ACC112 (cell line): ENCODE measurements at regions not wholly inside any gene's neighbourhood (a gene's known extent, or its start where the extent isn't known, plus 50 kb on each side); places are given as distances from the start of the nearest gene placed in this dataset.

Experiments used
- H2AFZ ChIP-seq: fragments of 200-600 bp; sonication (generic); one replicate; pipeline ENCODE4 v1.6.0; 2017; ENCODE audit warnings: antibody characterized with exemption, low read length; ENCODE audit not compliant: unreplicated experiment
- H3K27ac ChIP-seq: fragments of 200-600 bp; sonication (generic); 2 replicates; pipeline ENCODE4 v1.5.1; 2014; ENCODE audit warnings: low read depth, mild to moderate bottlenecking, antibody characterized with exemption, low read length, moderate library complexity
- H3K27me3 ChIP-seq: fragments of 200-600 bp; sonication (generic); 2 replicates; pipeline ENCODE4 v1.6.1; 2014; ENCODE audit warnings: mild to moderate bottlenecking, antibody characterized with exemption, low read length, moderate library complexity, mixed read lengths; ENCODE audit not compliant: insufficient read depth
- H3K36me3 ChIP-seq: fragments of 200-600 bp; sonication (generic); 2 replicates; pipeline ENCODE4 v1.6.1; 2016; ENCODE audit warnings: mild to moderate bottlenecking, antibody characterized with exemption, low read length, moderate library complexity, mixed read lengths; ENCODE audit not compliant: insufficient read depth
- H3K4me1 ChIP-seq: fragments of 200-600 bp; sonication (generic); one replicate; pipeline ENCODE4 v1.6.1; 2016; ENCODE audit warnings: low read length, mixed read lengths; ENCODE audit not compliant: insufficient read depth, unreplicated experiment, control insufficient read depth
- H3K4me3 ChIP-seq: fragments of 200-600 bp; sonication (generic); 2 replicates; pipeline ENCODE4 v1.5.1; 2014; ENCODE audit warnings: mild to moderate bottlenecking, low read depth, low read length
- H3K79me2 ChIP-seq: fragments of 200-600 bp; sonication (generic); one replicate; pipeline ENCODE4 v1.6.0; 2016; ENCODE audit warnings: low read length; ENCODE audit not compliant: control insufficient read depth, unreplicated experiment, insufficient read depth

DNA sequence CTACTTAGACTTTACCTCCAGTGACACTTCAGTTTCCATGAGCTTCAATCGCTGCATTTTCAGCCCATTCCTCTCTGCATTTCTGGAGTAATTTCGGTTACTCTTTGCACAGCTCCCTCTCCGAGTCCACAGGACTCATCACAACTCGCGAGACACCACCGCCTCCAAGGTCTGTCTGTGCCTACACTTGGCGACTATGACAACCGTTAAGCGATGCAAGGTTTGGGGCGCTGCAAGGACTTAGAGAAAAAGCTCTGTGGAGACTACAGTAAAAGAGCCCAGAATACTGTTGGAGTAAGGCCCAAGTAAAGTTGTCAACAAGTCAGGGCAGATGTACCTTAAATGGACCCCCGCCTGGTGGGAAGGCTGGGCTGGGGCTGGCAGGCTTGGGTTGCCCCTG lies 95.7 kb upstream of the RPS6KA2 start:
- no peaks in the 10 kb centered on the region for H3K36me3 ChIP-seq
- H3K27ac ChIP-seq = no peak overlapping the region
- H3K79me2 ChIP-seq = no peaks in the 10 kb centered on the region
- no peaks in the 10 kb centered on the region for H3K4me1 ChIP-seq
- peaks cover 53% of the 10 kb centered on the region for H3K27me3 ChIP-seq
- H2AFZ ChIP-seq = no peak overlapping the region
- H3K4me3 ChIP-seq = no peak overlapping the region

- H3K27ac ChIP-seq = no peak overlapping the region
- no peak overlapping the region for H2AFZ ChIP-seq
- no peaks in the 10 kb centered on the region for H3K79me2 ChIP-seq
- H3K36me3 ChIP-seq = no peaks in the 10 kb centered on the region
- no peak overlapping the region for H3K4me3 ChIP-seq
- H3K4me1 ChIP-seq = no peaks in the 10 kb centered on the region
- peaks cover 60% of the 10 kb centered on the region for H3K27me3 ChIP-seq
Measured at GRCh38 chr6:166721576-166721975, 94.5 kb upstream of the RPS6KA2 start.

GRCh38 chr6:166720856-166721255 lies 93.8 kb upstream of the RPS6KA2 start:
- Histone ChIP-seq H3K4me3 (no peak overlapping the region), H3K27me3 (peaks cover 54% of the 10 kb centered on the region), H3K4me1 (no peaks in the 10 kb centered on the region), H3K36me3 (no peaks in the 10 kb centered on the region), H2AFZ (no peak overlapping the region), H3K27ac (no peak overlapping the region), H3K79me2 (no peaks in the 10 kb centered on the region)

DNA sequence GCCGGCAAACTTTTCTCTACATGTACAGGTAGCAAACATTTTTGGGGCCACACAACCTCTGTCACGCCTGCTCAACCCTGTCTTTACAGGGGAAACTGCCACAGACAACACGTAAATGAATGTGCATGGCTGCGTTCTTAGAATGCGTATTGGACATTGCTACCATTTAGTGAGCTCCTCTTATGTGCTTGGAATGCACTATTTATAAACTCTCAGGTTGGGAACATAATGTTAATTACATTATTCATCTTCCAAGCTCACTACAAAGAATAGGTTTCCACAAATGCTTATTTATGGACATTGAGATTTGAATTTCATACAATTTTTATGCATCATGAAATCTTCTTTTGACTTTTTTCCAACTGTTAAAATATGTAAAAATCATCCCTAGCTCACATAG lies 92.0 kb upstream of the RPS6KA2 start:
- Histone ChIP-seq H3K27ac (no peak overlapping the region), H3K36me3 (no peaks in the 10 kb centered on the region), H3K4me1 (no peaks in the 10 kb centered on the region), H3K27me3 (peaks cover 54% of the 10 kb centered on the region), H3K79me2 (no peaks in the 10 kb centered on the region), H3K4me3 (no peak overlapping the region), H2AFZ (no peak overlapping the region)

- H2AFZ ChIP-seq = no peak overlapping the region
- H3K4me1 ChIP-seq = no peaks in the 10 kb centered on the region
- no peak overlapping the region for H3K4me3 ChIP-seq
- H3K27me3 ChIP-seq = peaks cover 54% of the 10 kb centered on the region
- H3K36me3 ChIP-seq = no peaks in the 10 kb centered on the region
- no peaks in the 10 kb centered on the region for H3K79me2 ChIP-seq
- H3K27ac ChIP-seq = no peak overlapping the region
Measured at GRCh38 chr6:166718516-166718915, 91.5 kb upstream of the RPS6KA2 start.

DNA sequence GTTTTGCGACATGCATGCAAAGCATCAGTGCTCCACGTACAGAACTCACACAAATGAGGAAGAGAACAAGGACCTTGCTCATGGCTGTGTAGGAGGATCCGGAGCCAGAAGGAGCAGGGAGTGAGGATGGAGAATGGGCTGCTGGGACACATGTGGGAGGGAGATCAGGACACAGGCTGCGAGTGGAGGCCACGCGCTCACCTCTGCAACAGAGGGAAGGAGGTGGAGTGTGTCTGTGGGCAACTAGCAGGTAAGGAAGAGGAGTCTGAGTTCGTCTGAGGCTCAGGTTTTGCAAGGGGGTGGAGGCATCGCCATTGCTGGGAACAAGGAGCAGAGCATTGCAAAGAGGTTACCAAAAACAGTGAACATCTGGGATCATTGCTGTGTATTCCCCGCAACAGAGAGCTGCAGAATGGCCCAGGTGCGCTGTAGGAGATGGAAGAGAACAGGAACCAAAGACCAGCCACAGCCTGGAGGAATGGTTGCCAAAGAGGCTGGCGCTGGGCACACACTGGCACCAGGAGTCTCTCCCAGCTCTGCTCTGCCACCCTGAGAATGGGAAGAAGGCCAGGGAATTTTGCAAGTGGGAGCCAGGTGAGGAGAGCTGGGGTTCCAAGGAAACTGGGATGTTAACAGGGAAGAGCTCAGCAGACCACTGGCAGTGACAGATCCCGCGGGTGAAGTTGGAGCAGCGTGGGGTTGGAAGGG lies 90.0 kb upstream of the RPS6KA2 start:
- H3K27ac ChIP-seq = no peak overlapping the region
- H3K36me3 ChIP-seq = no peaks in the 10 kb centered on the region
- no peaks in the 10 kb centered on the region for H3K4me1 ChIP-seq
- no peak overlapping the region for H2AFZ ChIP-seq
- H3K27me3 ChIP-seq = peaks cover 48% of the 10 kb centered on the region
- H3K79me2 ChIP-seq = no peaks in the 10 kb centered on the region
- no peak overlapping the region for H3K4me3 ChIP-seq

GRCh38 chr6:166715992-166716391 lies 88.9 kb upstream of the RPS6KA2 start:
- Histone ChIP-seq H2AFZ (no peak overlapping the region), H3K36me3 (no peaks in the 10 kb centered on the region), H3K4me1 (no peaks in the 10 kb centered on the region), H3K4me3 (no peak overlapping the region), H3K27ac (no peak overlapping the region), H3K79me2 (no peaks in the 10 kb centered on the region), H3K27me3 (peaks cover 41% of the 10 kb centered on the region)

- peaks cover 31% of the 10 kb centered on the region for H3K27me3 ChIP-seq
- H3K79me2 ChIP-seq = no peaks in the 10 kb centered on the region
- H3K4me1 ChIP-seq = no peaks in the 10 kb centered on the region
- no peak overlapping the region for H3K27ac ChIP-seq
- H3K36me3 ChIP-seq = no peaks in the 10 kb centered on the region
- no peak overlapping the region for H3K4me3 ChIP-seq
- no peak overlapping the region for H2AFZ ChIP-seq
Measured at GRCh38 chr6:166715065-166715464, 88.0 kb upstream of the RPS6KA2 start.

DNA sequence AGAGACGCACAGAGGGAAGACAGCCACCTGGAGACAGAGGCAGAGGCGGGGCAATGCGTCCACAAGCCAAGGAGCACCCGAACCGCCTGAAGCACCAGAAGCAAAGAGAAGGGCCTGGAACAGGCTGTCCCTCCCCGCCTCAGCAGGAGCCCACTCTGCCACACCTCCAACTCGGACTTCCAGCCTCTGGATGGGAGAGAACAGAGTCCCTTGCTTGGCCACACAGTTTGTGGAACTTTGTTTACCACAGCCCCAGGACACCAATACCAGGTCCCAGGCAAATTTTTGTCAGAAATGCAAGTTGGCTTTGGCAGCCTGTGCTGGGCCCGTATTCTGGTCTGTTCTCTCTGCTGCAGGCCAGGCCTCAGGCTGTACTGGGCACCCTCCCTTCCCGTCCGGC lies 87.5 kb upstream of the RPS6KA2 start:
- H3K27ac ChIP-seq = no peak overlapping the region
- no peaks in the 10 kb centered on the region for H3K79me2 ChIP-seq
- H3K36me3 ChIP-seq = no peaks in the 10 kb centered on the region
- no peak overlapping the region for H2AFZ ChIP-seq
- H3K4me1 ChIP-seq = no peaks in the 10 kb centered on the region
- H3K4me3 ChIP-seq = no peak overlapping the region
- peaks cover 27% of the 10 kb centered on the region for H3K27me3 ChIP-seq

DNA sequence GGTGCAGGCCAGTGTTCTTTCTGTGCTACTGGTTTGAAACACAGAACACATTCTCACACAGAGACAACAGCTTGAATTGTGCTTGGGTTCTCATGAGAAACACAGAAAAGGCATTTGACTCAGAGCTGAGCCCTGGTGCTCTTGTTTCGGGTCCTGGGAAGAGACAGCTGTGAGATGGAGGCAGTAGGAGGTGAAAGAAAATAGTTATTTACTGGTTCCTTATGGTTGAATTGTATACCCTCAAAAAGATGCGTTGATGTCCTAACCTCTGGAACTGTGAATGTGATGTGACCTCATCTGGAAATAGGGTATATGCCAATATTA lies 87.1 kb upstream of the RPS6KA2 start:
- Histone ChIP-seq H3K27ac (no peak overlapping the region), H2AFZ (no peak overlapping the region), H3K27me3 (peaks cover 22% of the 10 kb centered on the region; the same call in 1 of the 2 replicates), H3K36me3 (no peaks in the 10 kb centered on the region), H3K4me3 (no peak overlapping the region), H3K79me2 (no peaks in the 10 kb centered on the region), H3K4me1 (no peaks in the 10 kb centered on the region)

- Histone ChIP-seq H2AFZ (no peak overlapping the region), H3K27me3 (peaks cover 17% of the 10 kb centered on the region; the same call in 1 of the 2 replicates), H3K4me3 (no peak overlapping the region), H3K27ac (no peak overlapping the region), H3K79me2 (no peaks in the 10 kb centered on the region), H3K36me3 (no peaks in the 10 kb centered on the region), H3K4me1 (no peaks in the 10 kb centered on the region)
Measured at GRCh38 chr6:166713434-166714186, 86.6 kb upstream of the RPS6KA2 start.
